Activated B cell treated with CpG ODN at 0.5 μM for 24 hours (primary cell): ENCODE measurements at regions not wholly inside any gene's neighbourhood (a gene's known extent, or its start where the extent isn't known, plus 50 kb on each side); places are given as distances from the start of the nearest gene placed in this dataset.

Source experiments
- ATAC-seq: fragments of 200-7000 bp; cut with Tn5 transposase; one replicate; pipeline ENCODE4 v1.10.0; 2021; ENCODE audit warnings: low read depth, mild to moderate bottlenecking, moderate library complexity
- CTCF ChIA-PET: fragments of 350-600 bp; sonication (Branson Sonifier 250); formaldehyde crosslinking; loops from one replicate; lab custom pipeline; 2021; ENCODE audit warnings: antibody characterized with exemption; lab: Charles Lee
- POLR2A ChIA-PET: fragments of 350-600 bp; sonication (Branson Sonifier 250); formaldehyde crosslinking; loops from one replicate; lab custom pipeline; 2021; ENCODE audit warnings: antibody characterized with exemption; lab: Charles Lee
- DNase-seq: peaks from one replicate; pipeline ENCODE4 v3.0.0; 2022
- H3K27ac Mint-ChIP-seq: one replicate; pipeline ENCODE4 v1.8.0; 2020; ENCODE audit warnings: mixed read lengths
- H3K27me3 Mint-ChIP-seq: one replicate; pipeline ENCODE4 v1.8.0; 2021; ENCODE audit warnings: mixed read lengths
- H3K36me3 Mint-ChIP-seq: one replicate; pipeline ENCODE4 v1.8.0; 2021; ENCODE audit warnings: low read depth, mixed read lengths
- H3K4me1 Mint-ChIP-seq: one replicate; pipeline ENCODE4 v1.8.0; 2021; ENCODE audit warnings: mixed read lengths
- H3K4me3 Mint-ChIP-seq: one replicate; pipeline ENCODE4 v1.8.0; 2020; ENCODE audit warnings: mild to moderate bottlenecking, mixed read lengths
- H3K9me3 Mint-ChIP-seq: one replicate; pipeline ENCODE4 v1.8.0; 2020; ENCODE audit warnings: mixed read lengths
- intact Hi-C: fragments of 100-400 bp; cut with micrococcal nuclease; formaldehyde crosslinking; loops from one replicate; pipeline ENCODE4 v1.15.1; 2024
- TF ChIP-seq, protein P1 (sequence below): fragments of 200-600 bp; IDR thresholded peaks from one replicate; pipeline ENCODE4 v1.8.0; 2022; ENCODE audit warnings: antibody characterized with exemption, mild to moderate bottlenecking

DNA sequence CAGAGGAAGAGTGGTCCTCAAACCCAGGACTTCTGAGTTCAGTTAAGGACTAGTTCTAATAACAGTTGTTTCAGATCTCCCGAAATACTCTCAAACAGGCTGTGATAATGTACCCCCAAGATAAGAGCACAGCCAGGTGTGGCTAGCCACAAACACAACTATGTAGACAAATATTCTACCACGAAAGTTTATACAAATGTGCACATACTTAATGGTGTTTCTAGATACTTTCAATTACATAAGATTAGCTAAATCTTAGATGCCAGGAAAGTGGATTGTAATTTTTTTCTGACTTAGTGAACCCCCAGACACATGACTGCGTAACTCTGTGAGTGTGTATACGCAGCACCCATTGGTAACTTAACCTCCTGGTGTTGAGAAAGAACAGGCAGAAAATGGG lies 270.0 kb downstream of the USP25 start:
- H3K4me1 Mint-ChIP-seq, result no peaks in the 10 kb centered on the region
- no peak for ATAC-seq
- no peaks in the 10 kb centered on the region for H3K9me3 Mint-ChIP-seq
- H3K27me3 Mint-ChIP-seq, result no peaks in the 10 kb centered on the region
- H3K27ac Mint-ChIP-seq, result no peak overlapping the region
- intact Hi-C loops, result no loop called here
- no peak overlapping the region for H3K4me3 Mint-ChIP-seq
- TF ChIP-seq, protein P1, sequence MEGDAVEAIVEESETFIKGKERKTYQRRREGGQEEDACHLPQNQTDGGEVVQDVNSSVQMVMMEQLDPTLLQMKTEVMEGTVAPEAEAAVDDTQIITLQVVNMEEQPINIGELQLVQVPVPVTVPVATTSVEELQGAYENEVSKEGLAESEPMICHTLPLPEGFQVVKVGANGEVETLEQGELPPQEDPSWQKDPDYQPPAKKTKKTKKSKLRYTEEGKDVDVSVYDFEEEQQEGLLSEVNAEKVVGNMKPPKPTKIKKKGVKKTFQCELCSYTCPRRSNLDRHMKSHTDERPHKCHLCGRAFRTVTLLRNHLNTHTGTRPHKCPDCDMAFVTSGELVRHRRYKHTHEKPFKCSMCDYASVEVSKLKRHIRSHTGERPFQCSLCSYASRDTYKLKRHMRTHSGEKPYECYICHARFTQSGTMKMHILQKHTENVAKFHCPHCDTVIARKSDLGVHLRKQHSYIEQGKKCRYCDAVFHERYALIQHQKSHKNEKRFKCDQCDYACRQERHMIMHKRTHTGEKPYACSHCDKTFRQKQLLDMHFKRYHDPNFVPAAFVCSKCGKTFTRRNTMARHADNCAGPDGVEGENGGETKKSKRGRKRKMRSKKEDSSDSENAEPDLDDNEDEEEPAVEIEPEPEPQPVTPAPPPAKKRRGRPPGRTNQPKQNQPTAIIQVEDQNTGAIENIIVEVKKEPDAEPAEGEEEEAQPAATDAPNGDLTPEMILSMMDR, result no peak
- POLR2A ChIA-PET, result no interaction called here
- CTCF ChIA-PET, result no interaction called here
- no peak for DNase-seq
- H3K36me3 Mint-ChIP-seq, result no peaks in the 10 kb centered on the region

DNA sequence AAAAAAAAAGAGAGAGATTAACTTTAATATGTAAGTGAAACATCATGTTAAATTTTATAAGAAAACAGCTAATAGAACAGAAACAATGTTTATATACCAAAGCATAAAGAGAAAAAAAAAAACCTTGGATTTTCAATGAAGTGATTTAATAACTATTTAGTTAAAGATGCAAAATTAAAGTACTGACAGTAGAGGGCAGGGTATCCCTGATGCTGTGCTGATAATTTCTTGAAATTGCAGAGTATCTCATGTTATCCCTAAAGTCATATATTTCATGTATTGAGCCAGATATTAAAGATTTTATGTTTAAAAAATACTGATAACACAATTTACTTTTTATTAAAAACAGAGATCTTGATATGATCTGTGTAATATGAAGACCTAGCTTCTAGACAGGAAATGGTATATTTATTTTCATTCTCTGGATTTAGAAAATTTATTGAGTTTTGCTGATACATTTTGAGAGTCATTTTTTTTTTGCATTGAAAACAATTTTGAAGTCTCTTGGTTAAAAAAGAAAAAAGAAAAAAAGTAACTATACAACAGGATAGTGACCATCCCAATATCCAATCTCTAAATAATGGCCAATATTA lies 273.2 kb downstream of the USP25 start:
- POLR2A ChIA-PET, result no interaction called here
- ATAC-seq (no peak), DNase-seq (no peak)
- no peak overlapping the region for H3K27ac Mint-ChIP-seq
- H3K36me3 Mint-ChIP-seq, result no peaks in the 10 kb centered on the region
- TF ChIP-seq, protein P1, result no peak
- H3K4me1 Mint-ChIP-seq, result no peaks in the 10 kb centered on the region
- H3K4me3 Mint-ChIP-seq, result no peak overlapping the region
- intact Hi-C loops, result no loop called here
- CTCF ChIA-PET, result no interaction called here
- no peaks in the 10 kb centered on the region for H3K9me3 Mint-ChIP-seq
- no peaks in the 10 kb centered on the region for H3K27me3 Mint-ChIP-seq

DNA sequence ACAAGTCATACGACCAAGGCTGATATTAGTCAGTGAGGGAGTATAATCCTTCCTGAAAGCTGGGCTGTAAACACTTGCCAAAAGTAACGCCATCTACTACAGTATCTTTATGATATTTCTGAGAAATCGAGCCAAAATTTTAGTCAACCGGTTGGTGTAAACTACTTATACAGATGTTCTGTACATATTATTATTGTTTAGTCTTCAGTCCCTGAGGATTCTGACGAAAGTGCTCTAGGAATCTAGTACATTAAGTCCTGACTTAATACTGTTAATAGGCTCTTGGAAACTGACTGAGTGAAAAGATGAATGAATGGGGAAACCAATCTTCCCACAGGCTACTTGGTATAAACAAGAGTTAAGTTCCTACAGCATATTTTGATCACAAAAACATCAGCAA lies 274.3 kb downstream of the USP25 start:
- H3K9me3 Mint-ChIP-seq, result no peaks in the 10 kb centered on the region
- TF ChIP-seq, protein P1, result no peak
- no peak for ATAC-seq
- no peak overlapping the region for H3K4me3 Mint-ChIP-seq
- DNase-seq, result no peak
- no peak overlapping the region for H3K27ac Mint-ChIP-seq
- no peaks in the 10 kb centered on the region for H3K27me3 Mint-ChIP-seq
- no peaks in the 10 kb centered on the region for H3K4me1 Mint-ChIP-seq
- intact Hi-C loops, result no loop called here
- H3K36me3 Mint-ChIP-seq, result no peaks in the 10 kb centered on the region
- POLR2A ChIA-PET, result no interaction called here
- CTCF ChIA-PET, result no interaction called here

DNA sequence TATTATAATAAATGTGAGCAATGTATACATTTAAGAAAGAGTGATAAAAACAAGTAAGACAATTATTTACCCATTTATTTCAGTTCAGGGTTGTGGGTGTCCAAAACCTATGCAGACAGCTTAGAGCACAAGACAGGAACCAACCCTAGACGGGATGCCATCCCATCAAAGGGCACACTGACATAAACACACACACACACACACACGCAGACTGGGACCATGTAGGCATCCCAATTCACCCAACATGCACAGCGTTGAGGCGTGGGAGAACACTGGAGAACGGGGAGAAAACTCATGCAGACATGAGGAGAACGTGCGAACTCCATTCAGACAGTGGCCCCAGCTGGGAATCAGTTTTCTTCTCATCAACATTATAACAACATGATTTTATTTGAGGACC lies 274.7 kb downstream of the USP25 start:
- H3K27me3 Mint-ChIP-seq, result no peaks in the 10 kb centered on the region
- no peaks in the 10 kb centered on the region for H3K4me1 Mint-ChIP-seq
- H3K9me3 Mint-ChIP-seq, result no peaks in the 10 kb centered on the region
- H3K27ac Mint-ChIP-seq, result no peak overlapping the region
- ChIA-PET CTCF (no interaction called here), POLR2A (no interaction called here)
- H3K4me3 Mint-ChIP-seq, result no peak overlapping the region
- ATAC-seq, result no peak
- TF ChIP-seq, protein P1, result no peak
- intact Hi-C loops, result no loop called here
- no peak for DNase-seq
- H3K36me3 Mint-ChIP-seq, result no peaks in the 10 kb centered on the region

DNA sequence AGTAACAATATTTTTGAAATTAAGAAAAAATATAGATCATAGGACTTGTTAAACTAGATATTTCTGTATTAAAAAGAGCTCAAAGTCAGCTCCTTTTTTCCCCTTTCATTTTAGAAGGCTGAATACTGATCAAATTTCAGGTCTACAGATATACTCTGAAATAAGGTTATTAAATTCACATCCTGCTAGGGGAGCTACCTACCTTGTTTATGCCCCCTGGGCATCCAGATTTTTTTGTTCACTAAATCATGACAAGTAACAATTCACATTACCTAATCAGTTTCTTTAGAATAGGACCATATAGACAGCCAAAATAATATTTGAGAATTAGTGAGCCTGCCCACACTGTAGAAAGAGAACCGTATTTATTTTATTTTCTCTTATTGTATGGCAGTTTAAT lies 276.2 kb downstream of the USP25 start:
- ATAC-seq, result no peak
- no peaks in the 10 kb centered on the region for H3K9me3 Mint-ChIP-seq
- no peak for DNase-seq
- ChIA-PET POLR2A (no interaction called here), CTCF (no interaction called here)
- TF ChIP-seq, protein P1, result no peak
- H3K4me3 Mint-ChIP-seq, result no peak overlapping the region
- no peaks in the 10 kb centered on the region for H3K4me1 Mint-ChIP-seq
- H3K36me3 Mint-ChIP-seq, result no peaks in the 10 kb centered on the region
- H3K27ac Mint-ChIP-seq, result no peak overlapping the region
- intact Hi-C loops, result no loop called here
- no peaks in the 10 kb centered on the region for H3K27me3 Mint-ChIP-seq
